HG03060 (cell line): ENCODE measurements at regions not wholly inside any gene's neighbourhood (a gene's known extent, or its start where the extent isn't known, plus 50 kb on each side); places are given as distances from the start of the nearest gene placed in this dataset.
"Not testable (repeated sequence)": the region's sequence is repeated elsewhere in the genome, so short reads cannot be mapped to it uniquely, and the experiment has no call there.

Source experiments
- ATAC-seq: cut with Tn5 transposase; IDR thresholded peaks from one replicate; pipeline ENCODE4 v1.9.1; 2021; ENCODE audit warnings: low read depth, moderate number of reproducible peaks; ENCODE audit not compliant: unreplicated experiment

DNA sequence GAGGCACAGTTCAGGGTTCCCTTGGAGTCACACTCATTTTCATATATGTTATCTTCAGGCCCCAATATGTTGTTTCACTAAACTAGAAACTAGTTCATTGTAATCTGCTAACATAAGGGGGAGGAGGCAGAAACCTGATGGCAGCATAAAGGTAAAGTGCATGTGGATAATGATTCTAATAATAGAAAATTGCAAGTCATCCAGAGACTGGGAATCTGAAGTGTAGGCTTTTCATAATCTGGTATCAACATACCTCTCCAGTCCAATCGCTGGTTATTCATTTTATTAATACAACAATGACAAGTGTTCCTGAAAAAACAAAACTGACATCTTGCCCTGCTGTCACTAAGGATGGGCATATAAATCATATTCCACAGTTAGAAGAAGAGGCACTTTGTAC, 326.3 kb upstream of the ZNF804A start:
- no peak for ATAC-seq

DNA sequence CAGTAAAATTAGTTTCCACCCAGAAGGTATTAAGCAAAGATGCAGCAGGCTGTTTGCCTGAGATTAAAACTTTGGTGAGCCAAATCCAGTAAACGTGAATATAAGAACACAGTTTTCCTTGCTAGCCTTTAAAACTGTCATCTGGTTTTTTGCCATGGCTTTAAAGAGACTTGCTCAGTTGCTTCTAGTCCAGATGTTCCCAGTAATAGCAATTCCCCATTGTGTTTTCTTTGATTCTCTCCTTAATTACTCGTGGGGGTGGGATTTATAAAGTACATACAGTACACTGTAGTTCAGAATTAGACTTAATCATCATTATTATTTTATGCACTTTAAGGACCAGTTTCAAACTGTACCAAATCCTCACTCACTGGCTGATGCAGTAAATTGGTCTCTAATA, 303.5 kb upstream of the ZNF804A start:
- no peak for ATAC-seq

DNA sequence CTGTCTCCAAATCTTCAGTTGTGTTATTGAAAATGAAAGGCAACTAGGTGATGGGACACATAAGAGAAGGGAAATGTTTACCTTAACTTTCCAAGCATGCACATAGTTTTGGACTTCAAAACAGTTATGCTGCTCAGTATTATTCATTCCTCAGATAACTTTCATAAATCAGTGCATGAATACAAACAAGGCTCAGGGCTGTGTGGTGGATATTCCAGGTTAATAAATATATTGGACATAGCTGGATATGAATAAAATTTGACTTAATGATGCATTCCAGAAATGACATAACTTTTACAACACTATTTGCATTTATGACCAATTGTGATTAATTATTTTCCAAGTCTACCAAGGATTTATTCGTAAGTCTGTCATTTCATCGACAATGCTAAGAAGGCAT, 301.2 kb upstream of the ZNF804A start:
- ATAC-seq: no peak

DNA sequence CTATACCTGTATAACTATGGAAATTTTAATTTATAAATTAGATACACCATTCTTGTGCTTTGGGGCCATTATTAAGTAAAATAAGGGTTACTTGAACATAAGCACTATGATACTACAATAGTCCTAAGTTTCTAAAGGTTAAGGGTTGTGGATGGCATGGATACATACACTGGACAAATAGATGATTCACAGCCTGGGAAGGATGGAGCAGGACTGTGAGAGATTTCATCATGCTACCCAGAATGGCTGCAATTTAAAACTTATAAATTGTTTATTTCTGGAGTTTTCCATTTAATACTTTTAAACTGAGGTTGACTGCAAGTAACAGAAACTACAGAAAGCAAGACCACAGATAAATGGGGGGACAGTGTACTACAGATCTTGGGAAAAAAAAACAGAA, 295.8 kb upstream of the ZNF804A start:
- no peak for ATAC-seq

DNA sequence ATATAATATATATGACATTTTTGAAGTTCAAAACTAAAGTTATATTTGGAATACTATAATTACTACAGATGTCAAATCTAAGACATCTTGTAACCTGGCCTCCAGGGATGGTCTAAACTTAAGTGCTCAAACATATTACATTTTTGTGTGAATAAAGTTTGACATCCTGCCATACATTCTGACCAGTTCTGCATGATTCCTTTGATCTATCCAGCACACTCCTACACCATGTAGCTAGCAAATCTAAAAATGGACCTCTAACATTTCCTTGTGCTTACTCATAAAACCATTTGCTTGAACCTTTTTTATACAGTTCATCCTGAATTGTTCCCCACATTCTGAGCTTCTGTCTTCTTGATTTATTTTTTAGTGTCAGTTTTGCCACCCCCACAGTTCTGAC, 294.3 kb upstream of the ZNF804A start:
- no peak for ATAC-seq

DNA sequence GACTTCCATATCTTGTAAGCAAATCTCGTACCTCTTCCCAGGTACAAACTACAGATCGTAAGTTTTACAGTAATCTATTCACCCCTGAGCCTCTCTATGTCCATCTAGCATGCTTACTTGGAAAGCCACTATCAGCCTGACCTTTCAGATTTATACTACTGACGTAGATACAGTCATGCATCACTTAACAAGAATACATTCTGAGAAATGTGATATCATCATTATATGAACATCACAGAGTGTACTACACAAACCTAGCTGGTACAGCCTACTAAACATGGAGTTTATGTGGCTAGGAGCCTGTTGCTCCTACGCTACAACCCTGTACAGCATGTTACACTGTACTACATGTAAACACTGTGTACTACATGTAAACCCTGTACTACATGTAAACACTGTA, 293.2 kb upstream of the ZNF804A start:
- no peak for ATAC-seq

DNA sequence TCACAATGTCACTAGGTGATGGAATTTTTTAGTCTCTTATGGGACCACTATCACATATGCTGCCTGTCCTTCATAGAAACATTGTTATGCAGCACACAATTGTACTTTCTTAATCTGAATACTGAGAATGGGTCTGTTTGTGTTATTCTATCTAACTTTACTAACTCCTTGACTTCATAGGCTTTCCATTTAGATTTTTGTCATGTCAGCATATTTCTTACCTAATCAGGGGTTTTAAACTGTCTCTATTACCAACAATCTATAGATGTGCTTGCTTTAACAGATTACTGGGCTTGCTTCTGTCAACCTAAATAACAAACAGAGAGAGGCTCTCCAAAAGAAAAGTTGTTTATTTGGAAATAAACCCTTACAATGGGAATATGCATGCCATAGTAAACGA, 289.6 kb upstream of the ZNF804A start:
- ATAC-seq: no peak

DNA sequence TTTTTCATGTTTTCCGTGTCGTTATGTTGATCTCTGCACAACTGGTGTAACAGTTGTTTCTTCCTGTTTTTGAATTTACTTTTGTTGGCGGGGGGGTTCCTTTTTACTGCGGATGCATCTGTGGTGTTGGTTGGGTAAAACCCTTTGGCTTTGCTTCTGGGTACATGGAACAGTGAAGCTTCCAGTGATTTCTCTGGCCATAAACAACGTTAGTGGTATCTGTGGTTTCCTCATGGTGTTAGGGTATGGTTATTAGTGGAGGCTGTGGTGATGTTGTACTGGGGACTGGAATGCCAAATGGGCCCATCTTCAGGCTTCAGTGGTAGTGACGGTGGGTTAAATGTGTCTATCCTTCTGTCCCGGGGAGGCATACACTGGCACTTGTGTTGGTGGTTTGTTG, 285.4 kb upstream of the ZNF804A start:
- no peak for ATAC-seq

DNA sequence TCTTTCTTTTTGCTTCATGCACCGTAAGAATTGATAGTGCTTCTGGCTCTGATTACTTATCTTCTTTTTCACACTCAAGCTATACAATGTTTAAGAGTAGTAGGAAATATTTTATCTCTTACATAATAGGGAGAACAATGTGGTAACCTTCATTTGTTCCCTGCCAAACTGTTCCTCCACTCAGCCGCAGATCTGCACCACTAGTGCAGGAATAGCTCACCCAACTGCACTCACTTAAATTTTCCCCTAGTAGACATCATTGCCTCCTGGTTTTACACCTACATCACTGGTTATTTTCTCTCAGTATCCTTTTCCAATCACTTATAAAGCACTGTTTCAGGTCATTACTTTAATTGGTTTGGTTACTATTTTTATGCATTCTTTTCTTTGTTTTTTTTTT, 283.5 kb upstream of the ZNF804A start:
- ATAC-seq: no peak

DNA sequence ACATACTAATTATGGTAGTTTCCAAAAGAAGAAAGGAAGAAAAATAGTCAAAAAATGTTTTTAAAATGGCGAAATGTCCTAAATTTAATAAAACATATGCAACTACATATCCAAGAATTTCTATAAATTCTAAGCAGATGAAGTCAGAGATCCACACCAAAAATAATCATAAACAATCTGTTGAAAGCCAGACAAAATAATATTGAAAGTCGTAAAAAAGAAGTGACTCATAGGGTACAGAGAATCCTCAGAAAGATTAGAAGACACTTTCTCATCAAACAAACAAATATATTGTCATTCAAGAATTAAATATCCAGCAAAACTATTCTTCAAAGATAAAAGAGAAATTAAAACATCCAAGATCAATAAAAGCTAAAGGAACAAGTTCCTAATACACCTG, 281.4 kb upstream of the ZNF804A start:
- no peak for ATAC-seq

DNA sequence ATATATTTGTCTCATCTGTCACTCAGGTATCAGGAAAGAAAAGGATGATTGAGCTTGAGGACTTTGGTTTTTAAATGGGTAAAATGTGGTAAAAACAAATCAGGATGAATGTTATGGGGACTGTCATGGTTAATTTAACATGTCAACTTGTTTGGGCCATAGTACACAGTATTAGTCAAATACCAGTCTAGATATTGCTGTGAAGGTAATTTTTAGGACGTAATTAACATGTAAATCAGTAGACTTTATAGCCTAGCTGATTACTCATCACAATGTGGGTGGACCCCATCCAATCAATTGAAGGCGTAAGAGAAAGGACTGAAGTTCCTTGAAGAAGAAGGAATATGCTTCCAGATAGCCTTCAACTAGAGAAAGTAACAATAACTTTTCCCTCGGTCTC, 275.7 kb upstream of the ZNF804A start:
- ATAC-seq: no peak

DNA sequence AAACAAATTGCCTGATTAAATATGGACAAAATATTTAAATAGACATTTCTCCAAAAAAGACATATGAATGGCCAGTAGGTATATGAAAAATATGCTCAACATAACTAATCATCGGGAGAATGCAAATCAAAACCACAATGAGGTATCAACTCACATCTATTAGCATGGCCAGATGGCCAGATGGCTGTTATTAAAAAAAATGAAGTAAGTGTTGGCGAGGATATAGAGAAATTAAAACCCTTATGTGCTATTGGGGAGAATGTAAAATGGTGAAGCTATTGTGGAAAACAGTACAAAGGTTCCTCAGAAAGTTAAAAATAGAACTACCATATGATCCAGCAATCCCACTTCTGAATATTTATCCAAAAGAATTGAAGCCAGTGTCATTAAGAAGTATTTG, 272.3 kb upstream of the ZNF804A start:
- ATAC-seq: no peak

DNA sequence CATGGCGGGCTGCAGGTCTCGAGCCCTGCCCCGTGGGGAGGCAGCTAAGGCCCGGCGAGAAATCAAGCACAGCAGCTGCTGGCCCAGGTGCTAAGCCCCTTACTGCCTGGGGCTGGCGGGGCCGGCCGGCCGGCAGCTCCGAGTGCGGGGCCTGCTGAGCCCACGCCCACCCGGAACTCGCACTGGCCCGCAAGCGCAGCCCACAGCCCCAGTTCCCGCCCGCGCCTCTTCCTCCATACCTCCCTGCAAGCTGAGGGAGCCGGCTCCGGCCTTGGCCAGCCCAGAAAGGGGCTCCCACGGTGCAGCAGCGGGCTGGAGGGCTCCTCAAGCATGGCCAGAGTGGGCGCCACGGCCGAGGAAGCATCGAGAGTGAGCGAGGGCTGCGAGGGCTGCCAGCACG, 270.5 kb upstream of the ZNF804A start:
- ATAC-seq: not testable (repeated sequence)

DNA sequence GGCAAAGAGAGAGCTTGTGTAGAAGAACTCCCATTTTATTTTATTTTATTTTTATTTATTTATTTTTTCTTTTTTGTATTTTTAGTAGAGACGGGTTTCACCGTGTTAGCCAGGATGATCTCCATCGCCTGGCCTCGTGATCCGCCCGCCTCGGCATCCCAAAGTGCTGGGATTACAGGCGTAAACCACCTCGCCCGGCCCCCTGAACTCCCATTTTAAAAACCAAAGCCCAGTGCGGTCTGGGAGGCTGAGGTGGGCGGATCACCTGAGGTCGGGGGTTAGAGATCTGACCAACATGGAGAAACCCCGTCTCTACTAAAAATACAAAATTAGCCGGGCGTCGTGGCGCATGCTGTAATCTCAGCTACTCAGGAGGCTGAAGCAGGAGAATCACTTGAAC, 267.8 kb upstream of the ZNF804A start:
- not testable (repeated sequence) for ATAC-seq

DNA sequence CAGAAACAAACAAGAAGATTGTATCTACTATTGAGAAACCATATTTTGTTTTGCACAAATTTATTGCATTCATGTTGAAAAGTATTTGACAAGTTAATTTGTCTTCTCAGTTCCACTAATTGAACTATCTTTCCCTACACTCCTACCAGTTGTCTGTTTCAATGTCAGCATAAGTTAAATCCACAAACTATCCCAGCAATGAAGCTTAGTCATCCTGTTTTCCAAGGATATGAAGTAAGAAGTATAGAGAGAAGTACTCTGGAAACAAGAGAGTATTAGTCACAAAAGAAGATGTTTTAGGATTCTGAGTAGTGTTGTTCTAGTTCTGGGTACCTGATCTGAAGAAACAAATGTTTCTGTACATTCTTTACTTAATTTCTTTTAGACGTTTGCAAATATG, 261.6 kb upstream of the ZNF804A start:
- ATAC-seq: no peak

DNA sequence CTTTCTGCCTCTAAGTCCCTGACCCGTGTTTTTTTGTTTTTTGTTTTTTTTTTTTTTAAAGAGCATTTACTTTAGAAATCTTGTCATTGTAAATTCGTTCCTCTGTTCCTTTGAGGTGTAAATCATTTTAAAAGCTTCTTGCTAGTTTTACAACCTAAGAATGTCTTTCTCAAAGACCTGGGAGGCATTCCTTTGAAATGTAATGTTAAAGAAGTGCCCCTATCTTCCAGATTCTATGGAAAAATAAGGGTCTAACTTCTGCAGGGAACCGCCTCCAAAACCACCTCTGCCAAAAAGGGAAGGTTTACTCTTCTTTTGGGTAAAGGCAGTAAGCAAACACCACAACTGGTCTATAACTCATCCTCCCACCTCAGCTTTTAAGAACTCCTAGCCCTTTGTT, 259.6 kb upstream of the ZNF804A start:
- no peak for ATAC-seq

DNA sequence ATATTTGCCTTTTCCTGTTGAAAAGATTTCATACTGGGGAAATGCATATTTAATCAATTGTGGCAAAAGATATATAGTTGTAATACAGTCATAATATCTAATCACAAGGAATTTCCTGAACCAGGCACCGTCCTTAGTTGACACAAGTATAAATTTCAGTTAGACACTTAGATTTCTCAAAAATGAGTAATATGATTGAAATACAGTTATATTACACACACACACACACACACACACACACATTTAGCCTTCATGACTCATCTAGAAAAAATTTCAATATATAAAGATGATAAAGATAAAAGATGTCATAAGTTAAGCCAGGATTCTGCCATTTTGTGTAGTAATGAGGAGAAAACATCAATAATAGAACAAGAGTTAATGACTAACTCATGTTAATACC, 258.4 kb upstream of the ZNF804A start:
- ATAC-seq: no peak

DNA sequence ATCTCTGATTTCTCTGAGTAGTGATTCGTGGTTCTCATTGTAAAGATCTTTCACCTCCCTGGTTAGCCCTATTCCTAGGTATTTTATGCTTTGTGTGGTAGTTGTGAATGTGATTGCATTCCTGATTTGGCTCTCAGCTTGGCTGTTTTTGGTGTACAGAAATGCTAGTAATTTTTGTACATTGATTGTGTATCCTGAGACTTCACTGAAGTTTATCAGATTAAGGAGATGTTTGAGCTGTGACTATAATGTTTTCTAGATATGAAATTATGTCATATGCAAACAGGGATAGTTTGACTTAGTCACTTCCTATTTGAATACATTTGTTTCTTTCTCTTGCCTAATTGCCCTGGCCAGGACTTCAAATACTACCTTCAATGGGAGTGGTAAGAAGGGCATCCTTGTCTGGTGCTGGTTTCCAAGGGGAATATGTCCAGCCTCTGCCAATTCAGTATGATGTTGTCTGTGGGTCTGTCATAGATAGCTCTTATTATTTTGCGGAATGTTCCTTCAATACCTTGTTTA, 251.9 kb upstream of the ZNF804A start:
- ATAC-seq: no peak

DNA sequence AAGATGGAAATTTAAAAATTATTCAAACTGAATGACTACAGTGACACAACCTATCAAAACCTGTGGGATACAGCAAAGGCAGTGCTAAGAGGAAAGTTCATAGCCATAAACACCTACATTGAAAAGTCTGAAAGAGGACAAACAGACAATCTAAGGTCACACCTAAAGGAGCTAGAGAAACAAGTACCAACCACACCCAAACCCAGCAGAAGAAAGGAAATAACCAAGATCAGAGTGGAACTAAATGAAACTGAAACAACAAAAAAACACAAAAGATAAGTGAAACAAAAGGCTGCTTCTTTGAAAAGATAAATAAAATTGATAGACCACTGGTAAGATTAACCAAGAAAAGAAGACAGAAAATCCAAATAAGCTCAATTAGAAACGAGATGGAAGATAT, 247.2 kb upstream of the ZNF804A start:
- ATAC-seq: no peak

DNA sequence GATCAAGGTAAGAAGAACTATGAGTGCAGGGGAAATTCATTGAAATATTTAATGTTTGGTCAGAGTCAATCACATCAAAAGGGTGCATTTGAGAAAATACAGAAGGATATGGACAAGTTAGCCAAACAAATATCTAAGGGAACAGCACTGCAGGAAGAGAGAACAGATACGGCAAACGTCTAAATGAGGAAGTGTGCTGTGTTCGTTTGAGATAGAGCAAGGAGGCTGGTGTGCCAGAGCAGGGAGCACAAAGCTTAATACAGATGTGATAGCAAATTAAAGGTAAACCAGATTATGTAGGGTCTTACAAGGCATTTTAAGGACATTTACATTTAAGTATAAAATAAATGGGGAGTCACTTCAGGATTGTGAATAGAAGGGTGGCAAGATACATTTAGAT, 241.3 kb upstream of the ZNF804A start:
- no peak for ATAC-seq

DNA sequence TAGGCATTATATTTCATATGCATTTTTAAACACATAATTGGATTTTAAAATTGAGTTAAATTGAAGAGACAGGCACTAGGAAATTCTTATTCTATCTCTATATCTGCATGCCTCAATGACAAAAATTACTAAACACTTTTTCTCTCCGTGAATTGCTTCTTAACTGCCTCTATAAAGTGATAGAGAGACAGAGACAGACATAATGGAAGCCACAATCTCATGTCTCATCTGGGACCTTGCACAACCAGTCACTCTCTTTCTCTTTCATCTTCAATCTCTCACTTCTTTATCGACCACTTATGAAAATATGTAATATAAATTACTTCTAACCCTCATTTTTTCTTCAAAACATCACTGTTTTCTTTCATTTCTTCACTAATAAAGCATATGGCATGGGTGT, 238.9 kb upstream of the ZNF804A start:
- no peak for ATAC-seq

DNA sequence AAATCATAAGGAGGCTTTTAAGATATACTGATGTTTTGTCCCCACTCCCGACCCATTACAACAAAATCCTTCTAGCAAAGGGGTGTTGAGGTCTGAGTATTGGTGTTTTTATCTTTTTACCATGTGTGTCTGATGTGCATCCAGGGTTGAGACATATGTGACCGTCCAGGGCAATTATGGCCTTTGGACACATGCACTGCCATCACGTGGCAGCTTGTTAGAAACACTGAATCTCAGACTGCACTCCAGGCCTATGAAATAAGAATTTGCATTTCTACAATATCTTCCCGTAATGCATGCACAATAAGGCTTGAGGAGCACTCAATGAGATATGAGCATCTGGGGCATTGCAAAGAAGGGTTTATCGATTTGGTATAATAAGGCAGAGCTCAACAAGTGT, 235.1 kb upstream of the ZNF804A start:
- no peak for ATAC-seq

DNA sequence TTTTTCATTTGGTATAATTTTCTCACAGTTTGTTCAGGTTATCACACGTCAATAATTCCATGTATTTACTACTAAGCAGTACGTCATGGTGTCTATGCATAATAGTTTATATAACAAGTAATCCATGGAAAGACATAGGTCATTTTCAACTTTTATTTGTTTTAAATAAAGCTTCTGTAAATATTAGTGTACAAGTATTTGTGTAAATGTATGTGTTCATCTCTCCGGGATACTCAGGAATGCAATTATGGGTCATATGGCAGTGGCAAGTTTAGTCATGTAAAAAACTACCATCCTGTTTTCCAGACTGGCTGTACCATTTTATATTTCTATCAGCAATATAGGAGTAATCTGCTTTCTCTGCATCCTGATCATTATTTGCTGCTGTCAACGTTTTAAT, 231.1 kb upstream of the ZNF804A start:
- ATAC-seq: no peak
